ENCODE measurements at regions not wholly inside any gene's neighbourhood (a gene's known extent, or its start where the extent isn't known, plus 50 kb on each side); places are given as distances from the start of the nearest gene placed in this dataset.
A peak's percentile ranks its signal among the peaks of the same experiment; 100 is the strongest.

GRCh38 chr14:96727980-96728717 lies 69.0 kb upstream of the VRK1 start:
- Histone ChIP-seq H3K9me1 (ENCODE audit: control insufficient read depth, insufficient read depth, low read length) (no peaks in the 10 kb centered on the region), H4K20me1 (replicated peaks; ENCODE audit: control insufficient read depth, insufficient read depth, low read length) (no peaks in the 10 kb centered on the region; the same call in 1 of the 2 replicates), H3K4me1 (replicated peaks in 1 of 2; ENCODE audit: control insufficient read depth in 2 of 2, insufficient read depth in 2 of 2, low read length in 2 of 2) (no peaks in the 10 kb centered on the region), H3K79me2 (ENCODE audit: control insufficient read depth, insufficient read depth, low read length) (no peaks in the 10 kb centered on the region), H3K36me3 (ENCODE audit: control insufficient read depth, insufficient read depth, low read length) (no peaks in the 10 kb centered on the region), H3K27me3 (ENCODE audit: control insufficient read depth in 2 of 2, insufficient read depth in 2 of 2, low read length in 2 of 2) (peaks cover 59 to 67% of the 10 kb centered on the region in 2 experiments), H3K9ac (ENCODE audit: insufficient read depth in 1 of 2, low read depth in 2 of 2, low read length in 2 of 2) (no peak overlapping the region; a peak in 1 of 4 replicates), H3K27ac (ENCODE audit: extremely low read depth, low read depth, low read length) (no peak overlapping the region), H3K4me3 (no peak overlapping the region), H3K4me2 (ENCODE audit: insufficient read depth, low read length) (no peak overlapping the region), H3K9me3 (replicated peaks; ENCODE audit: control insufficient read depth, insufficient read depth, low read depth, low read length) (no peaks in the 10 kb centered on the region), H2AFZ (ENCODE audit: low read depth, low read length) (no peak overlapping the region)
- intact Hi-C loops (cut with micrococcal nuclease) (no loop called here), in situ Hi-C loops (cut with MboI) (no loop called here)
- FAIRE-seq (no peak), ATAC-seq (peak; percentile 28; the same call in 2 of the 3 replicates), DNase-seq (ENCODE audit: extremely low read depth in 1 of 4, low spot score in 3 of 4) (no peak)
- POLR2A ChIA-PET = interaction anchor here (0.6 kb wide), 1 partner anchor 789 kb away, joined by 3 read pairs; no protein-coding TSS in a partner anchor
- TF ChIP-seq RAD51 (IDR thresholded peaks at IDR 0.05; ENCODE audit: borderline replicate concordance, low read depth) (no peak), ZNF347 (CRISPR knock-in tag; IDR thresholded peaks at IDR 0.05; ENCODE audit: low read depth) (no peak)
- CTCF ChIA-PET (ENCODE audit: low intra/inter-chr PET ratio) = no interaction called here
- BruUV-seq (replicated peaks) = no TSS peak
- WGBS (ENCODE audit: insufficient coverage, low coverage, missing lambda C conversion rate) = 1% methylated on average over 11 of the region's 11 CpGs

DNA sequence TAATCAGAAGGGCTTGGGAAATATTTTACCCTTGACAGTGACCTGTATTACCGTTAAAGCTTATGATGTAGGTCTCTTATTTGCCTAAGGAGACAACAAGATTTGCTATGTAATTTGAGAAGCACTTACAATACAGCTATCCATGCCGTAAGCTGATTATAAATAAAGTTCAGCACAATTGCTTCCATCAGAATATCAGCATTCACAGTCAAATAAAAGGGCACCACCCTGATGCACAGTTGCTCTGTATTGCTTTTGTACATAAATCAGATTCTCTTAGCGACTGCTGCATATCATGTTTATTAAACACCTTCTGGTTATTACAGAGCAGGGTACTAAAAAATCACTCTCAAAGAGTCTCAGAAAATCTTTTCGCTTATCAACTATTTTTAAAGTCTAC lies 67.3 kb upstream of the VRK1 start:
- Histone ChIP-seq H2AFZ (ENCODE audit: low read depth, low read length) (no peak overlapping the region), H3K4me2 (ENCODE audit: insufficient read depth, low read length) (no peak overlapping the region), H3K36me3 (ENCODE audit: control insufficient read depth, insufficient read depth, low read length) (no peaks in the 10 kb centered on the region), H3K4me3 (no peak overlapping the region), H3K79me2 (ENCODE audit: control insufficient read depth, insufficient read depth, low read length) (no peaks in the 10 kb centered on the region), H3K27ac (ENCODE audit: extremely low read depth, low read depth, low read length) (no peak overlapping the region), H4K20me1 (replicated peaks; ENCODE audit: control insufficient read depth, insufficient read depth, low read length) (no peaks in the 10 kb centered on the region; the same call in 1 of the 2 replicates), H3K9me1 (ENCODE audit: control insufficient read depth, insufficient read depth, low read length) (no peaks in the 10 kb centered on the region), H3K9me3 (replicated peaks; ENCODE audit: control insufficient read depth, insufficient read depth, low read depth, low read length) (no peaks in the 10 kb centered on the region), H3K9ac (ENCODE audit: insufficient read depth in 1 of 2, low read depth in 2 of 2, low read length in 2 of 2) (no peak overlapping the region), H3K27me3 (ENCODE audit: control insufficient read depth in 2 of 2, insufficient read depth in 2 of 2, low read length in 2 of 2) (peaks cover 65% of the 10 kb centered on the region in 2 experiments), H3K4me1 (replicated peaks in 1 of 2; ENCODE audit: control insufficient read depth in 2 of 2, insufficient read depth in 2 of 2, low read length in 2 of 2) (no peaks in the 10 kb centered on the region)
- BruUV-seq (replicated peaks) = no TSS peak
- 0% methylated on average over 4 of the region's 4 CpGs for WGBS (ENCODE audit: insufficient coverage, low coverage, missing lambda C conversion rate)
- no peak for DNase-seq (ENCODE audit: extremely low read depth in 1 of 4, low spot score in 3 of 4)
- CTCF ChIA-PET (ENCODE audit: low intra/inter-chr PET ratio) = no interaction called here
- no peak for FAIRE-seq
- TF ChIP-seq ZNF24 (IDR thresholded peaks at IDR 0.05) (no peak), ZNF324 (CRISPR knock-in tag; IDR thresholded peaks at IDR 0.05) (no peak)
- TF ChIP-seq, protein P1, sequence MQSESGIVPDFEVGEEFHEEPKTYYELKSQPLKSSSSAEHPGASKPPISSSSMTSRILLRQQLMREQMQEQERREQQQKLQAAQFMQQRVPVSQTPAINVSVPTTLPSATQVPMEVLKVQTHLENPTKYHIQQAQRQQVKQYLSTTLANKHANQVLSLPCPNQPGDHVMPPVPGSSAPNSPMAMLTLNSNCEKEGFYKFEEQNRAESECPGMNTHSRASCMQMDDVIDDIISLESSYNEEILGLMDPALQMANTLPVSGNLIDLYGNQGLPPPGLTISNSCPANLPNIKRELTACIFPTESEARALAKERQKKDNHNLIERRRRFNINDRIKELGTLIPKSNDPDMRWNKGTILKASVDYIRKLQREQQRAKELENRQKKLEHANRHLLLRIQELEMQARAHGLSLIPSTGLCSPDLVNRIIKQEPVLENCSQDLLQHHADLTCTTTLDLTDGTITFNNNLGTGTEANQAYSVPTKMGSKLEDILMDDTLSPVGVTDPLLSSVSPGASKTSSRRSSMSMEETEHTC (IDR thresholded peaks at IDR 0.05) = no peak
- intact Hi-C loops (cut with micrococcal nuclease) = no loop called here
- POLR2A ChIA-PET = interaction anchor here (0.6 kb wide), 1 partner anchor 110 kb away, joined by 3 read pairs; no protein-coding TSS in a partner anchor
- in situ Hi-C loops (cut with MboI) = no loop called here
- no peak for ATAC-seq

Data from K562 (cell line).